HEK293 (cell line): ENCODE measurements at regions not wholly inside any gene's neighbourhood (a gene's known extent, or its start where the extent isn't known, plus 50 kb on each side); places are given as distances from the start of the nearest gene placed in this dataset.
A peak's percentile ranks its signal among the peaks of the same experiment; 100 is the strongest.

ENCODE experiments used
- CTCF ChIA-PET: fragments of 350-600 bp; formaldehyde crosslinking; extraction: SDS; loops from one replicate; lab custom pipeline; 2021; ENCODE audit warnings: antibody characterized with exemption; lab: Yijun Ruan, JAX
- POLR2A ChIA-PET: fragments of 300-600 bp; formaldehyde crosslinking; extraction: SDS; loops from one replicate; lab custom pipeline; 2020; ENCODE audit warnings: antibody characterized with exemption, inconsistent platforms; lab: Yijun Ruan, JAX
- H3K27ac ChIP-seq: fragments of 200-500 bp; sonication (Bioruptor generic); 2 replicates; pipeline ENCODE4 v1.5.1; 2014; ENCODE audit warnings: low read depth, low read length, control low read depth, inconsistent platforms; ENCODE audit errors: extremely low read depth
- H3K36me3 ChIP-seq, 2 experiments: fragments of 200-500 bp in 1 of 2; sonication (Bioruptor generic) in 1 of 2; 1 replicate in 1 of 2; 2 replicates in 1 of 2; pipeline ENCODE4 v1.5.1; 2014 to 2017; ENCODE audit warnings: inconsistent platforms in 2 of 2, low read length in 2 of 2; ENCODE audit not compliant: control insufficient read depth in 2 of 2, insufficient read depth in 1 of 2
- H3K4me1 ChIP-seq: fragments of 200-500 bp; sonication (Bioruptor generic); 2 replicates; pipeline ENCODE4 v1.5.1; 2014; ENCODE audit warnings: mild to moderate bottlenecking, low read length, inconsistent platforms; ENCODE audit not compliant: control insufficient read depth, insufficient read depth
- H3K4me3 ChIP-seq: 2 replicates; pipeline ENCODE4 v1.5.1; 2011; ENCODE audit warnings: low read depth, mild to moderate bottlenecking, control low read depth, low read length, moderate library complexity
- H3K9me3 ChIP-seq: fragments of 200-500 bp; sonication (Bioruptor generic); 2 replicates; pipeline ENCODE4 v1.5.1; 2014; ENCODE audit warnings: low read depth, low read length, inconsistent platforms; ENCODE audit not compliant: control insufficient read depth, insufficient read depth
- AEBP2 ChIP-seq: fragments of 450-650 bp; formaldehyde crosslinking; IDR thresholded peaks from 2 replicates; pipeline ENCODE4 v1.5.1; 2016; ENCODE audit warnings: missing biosample characterization, missing genetic modification characterization, borderline replicate concordance
- CTCF ChIP-seq: fragments of 450-650 bp; formaldehyde crosslinking; IDR thresholded peaks from 2 replicates; pipeline ENCODE4 v1.5.1; 2016; ENCODE audit warnings: missing biosample characterization, missing genetic modification characterization
- PRDM2 ChIP-seq: fragments of 450-650 bp; formaldehyde crosslinking; IDR thresholded peaks from 2 replicates; pipeline ENCODE4 v1.5.1; 2016; ENCODE audit warnings: missing biosample characterization, missing genetic modification characterization, borderline replicate concordance
- SETDB1 ChIP-seq: IDR thresholded peaks from one replicate; pipeline ENCODE4 v1.6.1; 2017; ENCODE audit warnings: mild to moderate bottlenecking, low read length, moderate library complexity, mixed read lengths; ENCODE audit not compliant: insufficient read length
- TCF7L2 ChIP-seq: IDR thresholded peaks from 2 replicates; pipeline ENCODE4 v1.6.1; 2011; ENCODE audit warnings: low read depth, mild to moderate bottlenecking, inconsistent platforms, low read length, moderate library complexity, borderline replicate concordance
- ZBTB10 ChIP-seq: fragments of 450-650 bp; formaldehyde crosslinking; IDR thresholded peaks from 2 replicates; pipeline ENCODE4 v1.5.1; 2016; ENCODE audit warnings: missing biosample characterization, missing genetic modification characterization
- ZNF114 ChIP-seq: fragments of 450-650 bp; formaldehyde crosslinking; IDR thresholded peaks from 2 replicates; pipeline ENCODE4 v1.5.0; 2017; ENCODE audit warnings: missing biosample characterization, missing genetic modification characterization
- ZNF133 ChIP-seq: fragments of 450-650 bp; formaldehyde crosslinking; IDR thresholded peaks from 2 replicates; pipeline ENCODE4 v1.5.1; 2016; ENCODE audit warnings: missing biosample characterization, missing genetic modification characterization
- ZNF280D ChIP-seq: fragments of 450-650 bp; formaldehyde crosslinking; IDR thresholded peaks from 2 replicates; pipeline ENCODE4 v1.5.1; 2016; ENCODE audit warnings: missing biosample characterization, missing genetic modification characterization
- ZNF664 ChIP-seq: fragments of 450-650 bp; formaldehyde crosslinking; IDR thresholded peaks from 2 replicates; pipeline ENCODE4 v1.5.1; 2016; ENCODE audit warnings: missing biosample characterization, missing genetic modification characterization

DNA sequence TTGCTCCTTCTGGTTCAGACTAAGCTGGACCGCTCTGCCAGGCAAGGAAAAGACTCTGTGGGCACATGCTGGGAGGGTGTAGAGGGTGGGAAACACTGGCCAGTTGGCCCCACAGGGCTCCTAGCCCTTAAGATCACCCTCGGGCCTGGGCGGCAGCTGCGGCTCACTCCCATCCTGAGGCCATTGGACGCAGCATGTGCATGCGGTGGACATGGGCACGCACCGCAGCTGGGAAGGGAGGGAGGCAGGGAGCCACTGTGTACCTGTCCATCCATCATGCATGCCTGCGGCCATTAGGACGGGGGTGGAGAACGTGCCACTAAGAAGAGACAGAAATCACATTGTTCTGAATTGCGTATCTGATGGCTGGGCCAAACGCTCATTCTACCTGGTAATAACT lies 140.1 kb upstream of the THBS2 start (continued):
- no peak for TF ChIP-seq PRDM2 (tag by site-specific recombination)
- no peak for TF ChIP-seq AEBP2 (tag by site-specific recombination)
- TF ChIP-seq ZNF114 (tag by site-specific recombination): no peak
- no peak for TF ChIP-seq CTCF (tag by site-specific recombination)
- no peak for TF ChIP-seq ZNF133
- TF ChIP-seq ZNF664 (tag by site-specific recombination): no peak
- no peak for TF ChIP-seq ZBTB10 (tag by site-specific recombination)
- no peak for TF ChIP-seq TCF7L2

GRCh38 chr6:169391473-169392071 lies 137.9 kb upstream of the THBS2 start:
- H3K9me3 ChIP-seq: no peaks in the 10 kb centered on the region
- ChIA-PET CTCF (no interaction called here), POLR2A (no interaction called here)
- TF ChIP-seq ZNF280D (tag by site-specific recombination) (no peak), SETDB1 (peak; percentile 98)
- no peak overlapping the region for H3K4me3 ChIP-seq
- H3K27ac ChIP-seq: no peak overlapping the region
- no peaks in the 10 kb centered on the region for H3K36me3 ChIP-seq
- H3K4me1 ChIP-seq: no peaks in the 10 kb centered on the region
